NCI-H2107 treated with DMSO at 0.1 percent for 48 hours (cell line): ENCODE measurements at regions not wholly inside any gene's neighbourhood (a gene's known extent, or its start where the extent isn't known, plus 50 kb on each side); places are given as distances from the start of the nearest gene placed in this dataset.

Source experiments
- DNase-seq: peaks from one replicate; lab custom pipeline; 2025; ENCODE audit not compliant: unreplicated experiment; lab: John Stamatoyannopoulos, UW

- no peak for DNase-seq
Measured at GRCh38 chr2:104668631-104669030, 185.3 kb upstream of the POU3F3 start.

DNA sequence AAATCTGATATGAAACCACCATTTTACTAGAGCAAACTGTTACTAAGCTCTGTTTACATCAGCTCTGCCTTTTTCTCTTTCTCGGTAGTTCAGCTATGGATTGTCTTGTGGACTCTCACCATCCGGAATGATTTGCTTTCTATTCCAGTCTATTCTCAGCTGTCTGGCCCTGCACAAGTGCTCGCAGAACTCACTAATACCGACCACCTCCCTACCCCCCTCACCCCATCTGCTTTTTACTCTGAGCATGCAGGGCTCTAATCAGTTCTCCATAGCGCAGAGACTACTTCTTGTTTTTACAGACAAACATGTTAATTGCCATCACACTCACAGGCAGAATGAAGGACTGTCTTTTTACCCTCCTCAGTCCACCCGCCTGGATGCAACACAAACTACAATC, 180.7 kb upstream of the POU3F3 start:
- DNase-seq: no peak

DNA sequence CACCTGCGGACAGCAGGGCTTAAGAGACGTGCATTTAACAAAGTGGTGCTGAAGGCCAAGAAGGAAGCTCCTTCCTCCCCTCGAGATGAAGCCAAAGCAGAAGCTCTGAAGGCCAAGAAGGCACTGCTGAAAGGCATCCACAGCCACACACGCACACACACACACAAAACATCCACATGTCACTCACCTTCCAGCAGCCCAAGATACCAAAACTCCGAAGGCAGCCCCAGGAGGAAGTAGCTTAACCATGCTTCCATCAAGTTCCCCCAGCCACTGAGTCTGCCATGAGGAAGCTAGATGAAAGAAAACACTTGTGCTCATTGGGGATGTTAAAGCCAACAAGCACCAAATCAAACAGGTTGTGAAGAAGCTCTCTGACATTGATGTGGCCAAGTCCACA, 175.7 kb upstream of the POU3F3 start:
- DNase-seq: no peak

DNA sequence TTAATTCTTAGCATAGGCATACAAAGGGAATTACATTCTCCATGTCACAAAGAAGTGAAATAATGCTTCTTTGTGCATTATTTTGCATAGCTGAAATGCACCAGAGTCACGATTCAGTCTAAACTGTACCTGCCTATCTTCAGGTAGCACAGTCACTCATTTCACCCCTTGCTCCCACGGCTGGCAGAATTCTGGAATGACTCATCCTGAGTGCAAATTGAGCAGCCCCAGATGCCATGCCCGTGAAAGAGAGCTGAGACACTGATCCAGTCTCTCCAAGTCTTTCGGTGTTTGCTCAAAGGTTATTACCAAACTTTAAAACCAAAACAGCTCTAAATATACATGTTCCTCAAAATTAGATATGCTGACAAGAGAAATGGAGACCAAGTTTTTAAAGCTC, 168.3 kb upstream of the POU3F3 start:
- DNase-seq: no peak

DNA sequence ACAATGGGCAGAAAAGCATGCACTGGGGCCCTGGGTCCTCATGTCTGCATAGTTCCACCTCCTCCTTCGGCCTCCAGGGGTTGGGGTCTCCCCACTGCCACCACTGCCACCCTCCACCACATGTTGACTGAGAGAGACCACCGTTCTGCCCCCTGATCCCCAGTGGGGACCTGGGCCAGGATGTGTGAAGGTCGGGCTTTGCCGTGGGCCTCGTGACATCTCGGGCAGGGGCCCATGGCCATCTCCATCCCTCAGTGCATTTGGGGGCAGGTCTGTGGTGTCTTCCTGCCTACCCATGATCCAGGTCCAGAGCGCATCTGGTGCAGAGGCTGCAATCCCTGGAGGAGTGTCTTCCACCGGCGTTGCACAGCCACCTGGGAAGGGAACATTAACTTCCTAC, 166.8 kb upstream of the POU3F3 start:
- no peak for DNase-seq

DNA sequence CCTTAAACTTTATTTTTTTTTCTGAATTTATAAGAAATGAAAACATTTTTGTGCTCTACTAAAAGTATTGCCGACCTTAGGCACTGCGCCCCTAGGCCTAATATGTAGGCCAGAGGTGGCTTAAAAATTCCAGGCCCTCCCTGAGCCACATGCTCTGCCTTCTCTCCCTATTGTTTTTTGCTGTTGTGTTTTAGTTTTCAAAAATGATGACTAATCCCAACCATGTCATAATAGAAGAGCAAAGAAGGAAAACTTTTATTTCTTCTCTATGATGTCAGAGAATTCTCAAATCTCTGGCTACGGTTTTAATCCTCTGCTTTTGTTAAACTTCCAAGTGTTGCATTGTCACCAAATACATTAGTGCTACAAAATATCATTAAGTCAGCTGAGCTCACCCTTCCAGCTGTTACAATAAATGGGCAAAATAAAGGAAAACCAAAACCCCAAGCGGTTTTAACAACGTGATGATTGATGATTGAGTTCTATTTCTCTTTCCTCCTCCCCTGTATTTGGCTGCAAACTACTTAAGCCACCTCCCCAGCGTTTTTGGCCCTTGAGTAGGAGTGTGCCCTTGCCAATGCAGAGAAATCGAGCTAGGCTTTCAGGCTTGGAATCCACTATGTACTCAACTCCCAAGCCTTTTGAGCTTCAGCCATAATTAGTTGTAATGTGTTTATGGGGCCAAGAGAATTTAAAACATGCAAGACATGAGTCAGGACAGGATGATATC, 163.5 kb upstream of the POU3F3 start:
- DNase-seq: no peak

DNA sequence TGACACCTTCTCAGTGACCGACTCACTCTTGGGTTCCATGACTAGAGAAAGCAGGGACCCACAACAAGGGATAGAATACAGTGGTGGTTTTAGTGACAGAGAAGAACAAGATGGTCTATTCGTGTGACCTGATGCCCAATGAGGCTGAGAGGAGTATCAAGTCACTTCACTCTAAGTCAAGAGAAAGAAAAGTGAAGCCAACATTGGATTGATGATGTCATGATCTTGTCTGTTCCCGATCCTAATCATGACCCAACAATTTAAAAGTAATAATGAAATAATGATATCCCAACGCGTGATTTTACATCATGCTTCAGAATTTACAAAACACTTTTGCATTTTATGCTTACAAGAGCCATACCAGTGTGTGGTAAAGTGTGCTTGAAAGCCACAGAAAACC, 155.6 kb upstream of the POU3F3 start:
- no peak for DNase-seq

- DNase-seq: no peak
Measured at GRCh38 chr2:104701411-104701911, 152.5 kb upstream of the POU3F3 start.

DNA sequence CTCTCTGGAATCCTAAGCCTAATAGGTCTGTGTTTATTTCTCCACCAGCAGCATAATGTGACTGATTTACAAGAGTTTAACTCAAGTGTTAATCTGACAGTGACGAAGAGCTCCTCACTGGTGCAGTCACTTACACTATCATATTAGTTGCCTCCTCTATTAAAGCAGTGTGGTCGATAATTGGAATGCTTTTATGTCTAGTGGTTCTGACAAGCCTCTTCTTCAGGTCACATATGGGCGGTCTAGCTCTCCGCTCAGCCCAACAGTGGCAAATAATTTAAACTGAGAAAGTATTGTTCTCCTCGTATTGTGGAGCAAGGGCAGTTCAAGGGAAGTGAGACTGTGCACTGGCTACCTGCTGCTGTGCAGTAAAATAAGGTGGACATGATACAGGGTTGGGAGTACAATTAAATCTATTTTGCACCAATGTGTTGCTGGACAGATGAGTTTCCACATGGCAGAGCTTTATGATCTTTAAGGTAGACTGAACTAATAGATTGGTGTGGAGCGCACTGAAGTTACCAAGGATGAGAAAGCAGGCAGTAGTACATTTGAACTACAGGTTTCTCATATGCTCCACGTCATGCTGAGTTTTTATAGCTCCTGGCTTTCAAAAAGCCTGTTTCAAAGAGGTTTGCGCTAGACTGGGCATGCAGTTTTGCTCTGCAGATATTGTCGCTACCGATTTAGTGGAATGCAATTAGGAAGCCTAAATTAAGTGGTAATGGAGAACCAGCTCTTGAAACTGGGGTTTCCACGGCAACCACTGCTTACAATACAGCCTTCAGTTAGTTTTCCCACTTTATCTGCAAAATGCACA, 151.7 kb upstream of the POU3F3 start:
- DNase-seq: peak; percentile 32

DNA sequence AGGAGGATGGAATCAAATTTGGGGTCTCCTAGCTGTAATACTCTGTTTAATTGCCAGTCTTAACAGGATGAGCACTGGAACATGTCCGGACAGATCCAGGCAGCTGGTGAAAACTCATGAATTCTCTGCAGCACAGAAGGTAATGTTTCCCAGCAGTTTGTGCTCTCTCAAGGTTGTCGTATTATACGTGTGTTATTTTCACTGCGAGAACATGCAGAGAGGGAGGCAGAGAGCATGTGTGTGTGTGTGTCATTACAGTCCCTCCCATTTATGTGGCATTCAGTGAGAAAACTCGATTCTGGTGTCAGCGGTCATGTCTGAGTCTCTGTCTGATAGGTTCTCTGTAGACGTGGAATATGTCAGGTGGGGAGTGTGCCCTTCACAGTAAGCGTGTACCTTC, 150.2 kb upstream of the POU3F3 start:
- no peak for DNase-seq

DNA sequence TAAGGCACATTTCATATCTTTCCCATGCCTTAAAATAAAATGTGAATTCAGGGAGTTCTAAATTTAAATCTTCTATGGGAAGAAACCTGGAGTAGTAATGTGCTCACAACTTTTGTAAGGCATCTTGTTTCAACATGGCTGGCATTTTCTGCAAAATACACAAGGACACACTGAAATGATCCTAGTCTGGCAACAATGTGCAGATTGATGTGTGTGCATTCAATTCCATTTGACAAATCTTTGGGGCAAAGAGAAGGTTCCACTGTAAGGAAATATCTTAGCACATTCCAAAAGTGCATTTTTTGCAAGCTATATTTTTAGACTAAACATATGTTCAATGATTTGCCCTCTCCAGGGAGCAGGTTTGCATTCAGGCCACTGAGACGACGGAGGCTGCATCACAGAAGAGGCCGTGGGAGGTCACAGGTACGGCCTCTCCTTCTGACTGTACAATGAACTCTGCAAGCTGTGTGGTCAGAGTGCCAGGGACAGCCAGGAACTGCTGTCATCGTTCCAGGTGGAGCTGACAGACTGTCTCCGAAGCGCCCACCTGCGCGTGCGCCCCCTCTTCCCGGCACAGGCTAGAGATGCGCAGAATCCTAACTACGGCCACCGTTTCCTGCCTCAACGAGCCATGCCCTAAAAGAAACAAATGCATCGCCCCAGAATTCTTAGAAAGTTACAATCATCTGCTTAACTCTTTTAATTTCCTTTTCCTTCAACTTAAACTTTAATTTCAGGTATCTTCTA, 149.2 kb upstream of the POU3F3 start:
- no peak for DNase-seq

- DNase-seq: no peak
Measured at GRCh38 chr2:104707056-104707455, 146.9 kb upstream of the POU3F3 start.

- DNase-seq: no peak
Measured at GRCh38 chr2:104708967-104709366, 144.9 kb upstream of the POU3F3 start.

DNA sequence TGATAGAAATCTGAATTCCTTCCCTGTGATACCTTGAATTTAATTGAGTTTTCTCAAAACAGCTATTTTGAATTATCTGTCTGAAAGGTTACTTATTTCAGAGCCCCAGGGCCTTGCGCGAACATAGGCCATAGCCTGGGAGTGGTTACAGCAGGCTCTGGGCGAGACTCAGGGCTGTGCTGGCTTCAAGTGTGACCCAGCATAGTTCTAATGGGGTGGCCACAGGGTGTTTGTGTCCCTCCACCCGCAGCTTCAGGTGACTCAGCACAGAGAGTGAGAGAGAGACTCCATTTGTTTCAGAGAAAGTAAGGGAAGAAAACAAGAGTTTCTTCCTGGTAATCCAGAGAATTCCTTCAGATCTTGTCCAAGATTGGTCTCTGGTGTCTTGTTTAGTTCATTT, 137.9 kb upstream of the POU3F3 start:
- no peak for DNase-seq

GRCh38 chr2:104733226-104733943, 120.5 kb upstream of the POU3F3 start:
- no peak for DNase-seq

- DNase-seq: no peak
Measured at GRCh38 chr2:104734937-104735586, 118.9 kb upstream of the POU3F3 start.

GRCh38 chr2:104736026-104736425, 117.9 kb upstream of the POU3F3 start:
- no peak for DNase-seq

DNA sequence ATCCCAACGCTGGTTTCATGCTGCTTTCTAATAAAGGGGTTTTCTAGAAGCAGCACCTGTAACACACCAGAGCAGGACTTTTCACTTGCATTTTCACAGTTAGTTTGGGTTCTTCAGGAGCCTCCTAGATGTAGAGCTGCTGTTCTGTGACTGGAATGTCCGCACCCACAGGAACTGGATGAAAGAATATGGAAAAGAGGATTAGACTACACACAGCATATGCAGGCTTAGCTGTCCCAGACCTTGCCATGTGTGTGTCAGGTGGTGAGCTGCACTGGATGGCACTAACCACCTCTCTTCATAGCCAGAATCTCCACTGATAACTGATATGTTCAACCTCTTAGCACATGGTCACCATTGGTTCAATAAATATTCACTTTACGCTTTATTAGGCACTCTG, 112.1 kb upstream of the POU3F3 start:
- DNase-seq: no peak

GRCh38 chr2:104744537-104744936, 109.4 kb upstream of the POU3F3 start:
- no peak for DNase-seq

- no peak for DNase-seq
Measured at GRCh38 chr2:104745846-104746245, 108.1 kb upstream of the POU3F3 start.

DNA sequence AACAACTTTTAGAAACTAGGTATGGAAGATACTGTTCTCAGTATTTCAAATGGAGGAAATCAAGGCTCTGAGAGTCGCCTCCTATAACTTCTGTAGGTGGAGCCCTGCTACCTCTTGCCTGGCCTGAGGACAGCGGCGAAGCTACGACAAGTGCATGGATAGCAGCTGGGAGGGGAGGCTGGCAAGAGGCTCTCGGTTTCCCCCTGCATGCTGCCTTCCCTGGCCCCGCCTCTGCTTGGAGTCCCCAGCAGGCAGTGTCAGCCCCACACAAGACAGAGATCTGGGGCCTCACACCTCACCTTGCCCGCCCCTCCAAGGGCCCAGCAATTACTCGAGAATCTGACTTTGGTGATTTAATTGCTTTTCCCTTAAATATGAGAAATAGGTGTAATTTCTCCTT, 107.6 kb upstream of the POU3F3 start:
- DNase-seq: no peak
